ENCODE measurements at regions not wholly inside any gene's neighbourhood (a gene's known extent, or its start where the extent isn't known, plus 50 kb on each side); places are given as distances from the start of the nearest gene placed in this dataset.
"Not testable (repeated sequence)": the region's sequence is repeated elsewhere in the genome, so short reads cannot be mapped to it uniquely, and the experiment has no call there.

- DNase-seq (ENCODE audit: low read depth): no peak
- no peak overlapping the region for H3K4me3 ChIP-seq (ENCODE audit: low read length)
- no peak for TF ChIP-seq CTCF (conservative IDR thresholded peaks at IDR 0.05; ENCODE audit: low read depth, low read length)
Observed at GRCh38 chr1:234821840-234822239, 211.9 kb upstream of the IRF2BP2 start.

GRCh38 chr1:234820597-234820996 is 210.6 kb upstream of the IRF2BP2 start:
- no peak overlapping the region for H3K4me3 ChIP-seq (ENCODE audit: low read length)
- TF ChIP-seq CTCF (conservative IDR thresholded peaks at IDR 0.05; ENCODE audit: low read depth, low read length): no peak
- DNase-seq (ENCODE audit: low read depth): no peak

- H3K4me3 ChIP-seq (ENCODE audit: low read length); DNase-seq (ENCODE audit: low read depth): not testable (repeated sequence)
Observed at GRCh38 chr1:234819845-234820244, 209.9 kb upstream of the IRF2BP2 start.

GRCh38 chr1:234818040-234818387 is 208.0 kb upstream of the IRF2BP2 start:
- DNase-seq (ENCODE audit: low read depth); H3K4me3 ChIP-seq (ENCODE audit: low read length): not testable (repeated sequence)

- DNase-seq (ENCODE audit: low read depth): not testable (repeated sequence)
Observed at GRCh38 chr1:234817313-234818039, 207.5 kb upstream of the IRF2BP2 start.

GRCh38 chr1:234816864-234817263 is 206.9 kb upstream of the IRF2BP2 start:
- DNase-seq (ENCODE audit: low read depth); H3K4me3 ChIP-seq (ENCODE audit: low read length): not testable (repeated sequence)

More at GRCh38 chr1:234817313-234818039, 207.5 kb upstream of the IRF2BP2 start:
- H3K4me3 ChIP-seq (ENCODE audit: low read length): not testable (repeated sequence)

GRCh38 chr1:234816186-234816851 is 206.3 kb upstream of the IRF2BP2 start:
- DNase-seq (ENCODE audit: low read depth); H3K4me3 ChIP-seq (ENCODE audit: low read length): not testable (repeated sequence)

- DNase-seq (ENCODE audit: low read depth); H3K4me3 ChIP-seq (ENCODE audit: low read length): not testable (repeated sequence)
Observed at GRCh38 chr1:234815295-234815815, 205.4 kb upstream of the IRF2BP2 start.

GRCh38 chr1:234814235-234814634 is 204.3 kb upstream of the IRF2BP2 start:
- not testable (repeated sequence) for H3K4me3 ChIP-seq (ENCODE audit: low read length); DNase-seq (ENCODE audit: low read depth)

GRCh38 chr1:234811824-234812223 is 201.8 kb upstream of the IRF2BP2 start:
- not testable (repeated sequence) for H3K4me3 ChIP-seq (ENCODE audit: low read length)
- peak; percentile 81 for DNase-seq (ENCODE audit: low read depth)

GRCh38 chr1:234810726-234811125 is 200.7 kb upstream of the IRF2BP2 start:
- DNase-seq (ENCODE audit: low read depth); H3K4me3 ChIP-seq (ENCODE audit: low read length): not testable (repeated sequence)

- not testable (repeated sequence) for DNase-seq (ENCODE audit: low read depth); H3K4me3 ChIP-seq (ENCODE audit: low read length)
Observed at GRCh38 chr1:234809854-234810245, 199.9 kb upstream of the IRF2BP2 start.

GRCh38 chr1:234808943-234809853 is 199.2 kb upstream of the IRF2BP2 start:
- H3K4me3 ChIP-seq (ENCODE audit: low read length); DNase-seq (ENCODE audit: low read depth): not testable (repeated sequence)

GRCh38 chr1:234808459-234808858 is 198.5 kb upstream of the IRF2BP2 start:
- DNase-seq (ENCODE audit: low read depth); H3K4me3 ChIP-seq (ENCODE audit: low read length): not testable (repeated sequence)

GRCh38 chr1:234807705-234808104 is 197.7 kb upstream of the IRF2BP2 start:
- H3K4me3 ChIP-seq (ENCODE audit: low read length); DNase-seq (ENCODE audit: low read depth): not testable (repeated sequence)

GRCh38 chr1:234802586-234802985 is 192.6 kb upstream of the IRF2BP2 start:
- not testable (repeated sequence) for DNase-seq (ENCODE audit: low read depth); H3K4me3 ChIP-seq (ENCODE audit: low read length)

GRCh38 chr1:234801636-234802035 is 191.7 kb upstream of the IRF2BP2 start:
- DNase-seq (ENCODE audit: low read depth); H3K4me3 ChIP-seq (ENCODE audit: low read length): not testable (repeated sequence)

All from retinal pigment epithelial cell (primary cell).